WTC11 (cell line): ENCODE measurements at regions not wholly inside any gene's neighbourhood (a gene's known extent, or its start where the extent isn't known, plus 50 kb on each side); places are given as distances from the start of the nearest gene placed in this dataset.

Source experiments
- ATAC-seq: fragments of 200-7000 bp; cut with Tn5 transposase; 2 replicates; pipeline ENCODE4 v1.10.0; 2021; ENCODE audit warnings: mild to moderate bottlenecking, moderate library complexity
- CTCF ChIA-PET: fragments of 300-600 bp; sonication (Branson Sonifier 250); formaldehyde crosslinking; loops from one replicate; lab custom pipeline; 2021; ENCODE audit warnings: antibody characterized with exemption; lab: Charles Lee
- POLR2A ChIA-PET: fragments of 350-600 bp; sonication (Branson Sonifier 250); formaldehyde crosslinking; loops from one replicate; lab custom pipeline; 2021; ENCODE audit warnings: antibody characterized with exemption; lab: Charles Lee
- DNase-seq: peaks from one replicate; pipeline ENCODE4 v3.0.0; 2021; ENCODE audit warnings: low spot score
- H3K27ac Mint-ChIP-seq: 2 replicates; pipeline ENCODE4 v1.8.0; 2021; ENCODE audit warnings: mixed read lengths
- H3K27me3 Mint-ChIP-seq: 2 replicates; pipeline ENCODE4 v1.8.0; 2021; ENCODE audit warnings: low read depth, mild to moderate bottlenecking, moderate library complexity, mixed read lengths
- H3K36me3 Mint-ChIP-seq: 2 replicates; pipeline ENCODE4 v1.8.0; 2021; ENCODE audit warnings: mixed read lengths
- H3K4me1 Mint-ChIP-seq: 2 replicates; pipeline ENCODE4 v1.8.0; 2022; ENCODE audit warnings: mixed read lengths
- H3K4me3 Mint-ChIP-seq: 2 replicates; pipeline ENCODE4 v1.8.0; 2021; ENCODE audit warnings: mild to moderate bottlenecking, moderate library complexity, mixed read lengths
- H3K9me3 Mint-ChIP-seq: 2 replicates; pipeline ENCODE4 v1.8.0; 2021; ENCODE audit warnings: mixed read lengths
- ATF2 ChIP-seq: sonication (generic); formaldehyde crosslinking; IDR thresholded peaks from 2 replicates; pipeline ENCODE4 v1.8.1; 2022; ENCODE audit warnings: low read depth, missing genetic modification reagents, borderline replicate concordance
- ATF6 ChIP-seq: sonication (generic); formaldehyde crosslinking; IDR thresholded peaks from 2 replicates; pipeline ENCODE4 v1.8.1; 2023; ENCODE audit warnings: mild to moderate bottlenecking, missing genetic modification reagents
- E2F5 ChIP-seq: sonication (generic); formaldehyde crosslinking; IDR thresholded peaks from 2 replicates; pipeline ENCODE4 v1.8.1; 2022; ENCODE audit warnings: mild to moderate bottlenecking, moderate library complexity, missing genetic modification reagents
- FOXP4 ChIP-seq: sonication (generic); formaldehyde crosslinking; IDR thresholded peaks from 2 replicates; pipeline ENCODE4 v1.8.0; 2022; ENCODE audit warnings: mild to moderate bottlenecking, missing genetic modification reagents
- HMGA2 ChIP-seq: fragments of 250-450 bp; sonication (Bioruptor Pico); IDR thresholded peaks from 2 replicates; pipeline ENCODE4 v1.4.0; 2021; ENCODE audit warnings: mild to moderate bottlenecking, moderate library complexity
- HMGXB4 ChIP-seq: sonication (generic); formaldehyde crosslinking; IDR thresholded peaks from 2 replicates; pipeline ENCODE4 v1.8.1; 2023; ENCODE audit warnings: mild to moderate bottlenecking, moderate library complexity, missing genetic modification reagents
- IRF2 ChIP-seq: sonication (generic); formaldehyde crosslinking; IDR thresholded peaks from 2 replicates; pipeline ENCODE4 v1.8.0; 2022; ENCODE audit warnings: low read depth, missing genetic modification reagents, borderline replicate concordance
- JAZF1 ChIP-seq: fragments of 250-450 bp; sonication (Bioruptor Pico); IDR thresholded peaks from 2 replicates; pipeline ENCODE4 v1.9.0; 2021; ENCODE audit warnings: moderate library complexity, mild to moderate bottlenecking, inconsistent platforms
- MXD4 ChIP-seq: fragments of 250-450 bp; sonication (Bioruptor Pico); IDR thresholded peaks from 2 replicates; pipeline ENCODE4 v1.8.0; 2021; ENCODE audit warnings: mild to moderate bottlenecking, moderate library complexity, borderline replicate concordance
- MYBL2 ChIP-seq: sonication (generic); formaldehyde crosslinking; IDR thresholded peaks from 2 replicates; pipeline ENCODE4 v1.8.1; 2023; ENCODE audit warnings: mild to moderate bottlenecking, moderate library complexity, missing genetic modification reagents
- ZNF416 ChIP-seq: fragments of 250-450 bp; sonication (Bioruptor Pico); IDR thresholded peaks from 2 replicates; pipeline ENCODE4 v1.9.0; 2021; ENCODE audit warnings: mild to moderate bottlenecking, inconsistent platforms
- ZNF423 ChIP-seq: fragments of 250-450 bp; sonication (Bioruptor Pico); IDR thresholded peaks from 2 replicates; pipeline ENCODE4 v2.1.2; 2022; ENCODE audit warnings: mild to moderate bottlenecking, moderate library complexity
- ZNF425 ChIP-seq: fragments of 250-450 bp; sonication (Bioruptor Pico); conservative IDR thresholded peaks from 2 replicates; pipeline ENCODE4 v1.9.0; 2021; ENCODE audit warnings: mild to moderate bottlenecking
- TF ChIP-seq, protein P1 (sequence below): sonication (generic); formaldehyde crosslinking; IDR thresholded peaks from 2 replicates; pipeline ENCODE4 v1.8.1; 2023; ENCODE audit warnings: mild to moderate bottlenecking, missing genetic modification reagents, borderline replicate concordance
- TF ChIP-seq, protein P2 (sequence below): sonication (generic); formaldehyde crosslinking; IDR thresholded peaks from 2 replicates; pipeline ENCODE4 v1.8.0; 2023; ENCODE audit warnings: missing genetic modification reagents

DNA sequence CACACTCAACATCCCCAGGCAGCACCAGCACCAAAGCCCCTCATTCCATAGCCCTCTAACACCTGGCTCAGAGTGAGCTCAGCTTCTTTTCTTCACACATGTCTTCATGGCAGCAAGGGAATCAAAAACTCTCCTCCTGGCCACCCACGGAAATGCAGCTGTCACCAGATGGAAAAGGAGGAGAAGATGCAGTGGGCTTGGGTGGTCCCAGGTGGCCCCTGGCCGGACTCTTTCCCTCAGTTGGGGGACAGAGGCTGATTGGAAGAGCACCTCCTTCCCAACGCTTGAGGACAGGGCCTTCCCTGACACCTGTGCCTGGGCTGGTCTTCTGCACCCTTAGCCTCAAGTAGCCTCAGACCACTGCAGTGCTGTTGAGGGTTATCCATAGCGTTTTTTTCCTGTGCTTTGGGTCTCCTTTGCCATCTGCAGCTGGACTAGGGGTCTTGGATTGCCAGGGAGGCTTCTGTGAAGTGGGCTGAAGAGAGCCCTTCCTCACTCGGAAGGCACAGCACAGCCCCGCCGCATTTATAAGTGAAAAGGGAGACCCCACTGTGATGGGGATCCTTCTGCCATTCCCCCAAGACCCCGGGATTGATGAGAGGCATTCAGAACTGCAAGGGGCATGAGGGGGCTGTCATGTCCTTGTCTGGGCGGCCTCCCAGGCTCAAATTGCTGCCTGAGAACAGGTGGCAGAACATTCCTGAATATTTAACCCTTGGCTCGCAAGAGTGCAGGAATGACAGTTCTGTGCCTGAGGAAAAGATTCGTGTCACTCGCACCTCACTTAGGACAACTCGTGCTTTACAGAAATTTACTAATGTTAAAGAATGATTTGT lies 200.0 kb downstream of the AUH start (continued):
- TF ChIP-seq ZNF425 (CRISPR knock-in tag) (no peak), MXD4 (CRISPR knock-in tag) (no peak), ATF6 (CRISPR knock-in tag) (no peak), HMGXB4 (CRISPR knock-in tag) (no peak)

GRCh38 chr9:91162311-91162710 lies 199.4 kb downstream of the AUH start:
- no peaks in the 10 kb centered on the region for H3K36me3 Mint-ChIP-seq
- TF ChIP-seq HMGA2 (CRISPR knock-in tag) (no peak), ZNF423 (CRISPR knock-in tag) (no peak), ZNF425 (CRISPR knock-in tag) (no peak), FOXP4 (CRISPR knock-in tag) (no peak), MYBL2 (no peak), JAZF1 (CRISPR knock-in tag) (no peak), ZNF416 (CRISPR knock-in tag) (no peak), E2F5 (no peak), IRF2 (CRISPR knock-in tag) (no peak), ATF2 (CRISPR knock-in tag) (no peak)
- TF ChIP-seq, protein P1, sequence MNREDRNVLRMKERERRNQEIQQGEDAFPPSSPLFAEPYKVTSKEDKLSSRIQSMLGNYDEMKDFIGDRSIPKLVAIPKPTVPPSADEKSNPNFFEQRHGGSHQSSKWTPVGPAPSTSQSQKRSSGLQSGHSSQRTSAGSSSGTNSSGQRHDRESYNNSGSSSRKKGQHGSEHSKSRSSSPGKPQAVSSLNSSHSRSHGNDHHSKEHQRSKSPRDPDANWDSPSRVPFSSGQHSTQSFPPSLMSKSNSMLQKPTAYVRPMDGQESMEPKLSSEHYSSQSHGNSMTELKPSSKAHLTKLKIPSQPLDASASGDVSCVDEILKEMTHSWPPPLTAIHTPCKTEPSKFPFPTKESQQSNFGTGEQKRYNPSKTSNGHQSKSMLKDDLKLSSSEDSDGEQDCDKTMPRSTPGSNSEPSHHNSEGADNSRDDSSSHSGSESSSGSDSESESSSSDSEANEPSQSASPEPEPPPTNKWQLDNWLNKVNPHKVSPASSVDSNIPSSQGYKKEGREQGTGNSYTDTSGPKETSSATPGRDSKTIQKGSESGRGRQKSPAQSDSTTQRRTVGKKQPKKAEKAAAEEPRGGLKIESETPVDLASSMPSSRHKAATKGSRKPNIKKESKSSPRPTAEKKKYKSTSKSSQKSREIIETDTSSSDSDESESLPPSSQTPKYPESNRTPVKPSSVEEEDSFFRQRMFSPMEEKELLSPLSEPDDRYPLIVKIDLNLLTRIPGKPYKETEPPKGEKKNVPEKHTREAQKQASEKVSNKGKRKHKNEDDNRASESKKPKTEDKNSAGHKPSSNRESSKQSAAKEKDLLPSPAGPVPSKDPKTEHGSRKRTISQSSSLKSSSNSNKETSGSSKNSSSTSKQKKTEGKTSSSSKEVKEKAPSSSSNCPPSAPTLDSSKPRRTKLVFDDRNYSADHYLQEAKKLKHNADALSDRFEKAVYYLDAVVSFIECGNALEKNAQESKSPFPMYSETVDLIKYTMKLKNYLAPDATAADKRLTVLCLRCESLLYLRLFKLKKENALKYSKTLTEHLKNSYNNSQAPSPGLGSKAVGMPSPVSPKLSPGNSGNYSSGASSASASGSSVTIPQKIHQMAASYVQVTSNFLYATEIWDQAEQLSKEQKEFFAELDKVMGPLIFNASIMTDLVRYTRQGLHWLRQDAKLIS (CRISPR knock-in tag): no peak
- TF ChIP-seq, protein P2, sequence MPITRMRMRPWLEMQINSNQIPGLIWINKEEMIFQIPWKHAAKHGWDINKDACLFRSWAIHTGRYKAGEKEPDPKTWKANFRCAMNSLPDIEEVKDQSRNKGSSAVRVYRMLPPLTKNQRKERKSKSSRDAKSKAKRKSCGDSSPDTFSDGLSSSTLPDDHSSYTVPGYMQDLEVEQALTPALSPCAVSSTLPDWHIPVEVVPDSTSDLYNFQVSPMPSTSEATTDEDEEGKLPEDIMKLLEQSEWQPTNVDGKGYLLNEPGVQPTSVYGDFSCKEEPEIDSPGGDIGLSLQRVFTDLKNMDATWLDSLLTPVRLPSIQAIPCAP (CRISPR knock-in tag): no peak

More at GRCh38 chr9:91162311-91162710, 199.4 kb downstream of the AUH start:
- ChIA-PET CTCF (no interaction called here), POLR2A (no interaction called here)
- Mint-ChIP-seq H3K4me1 (peaks cover 33% of the 10 kb centered on the region), H3K27ac (no peak overlapping the region), H3K4me3 (no peak overlapping the region), H3K9me3 (no peaks in the 10 kb centered on the region), H3K27me3 (0 out of 2 replicates have a peak, but pooled peaks cover 4% of the 10 kb centered on the region)
- ATAC-seq (no peak), DNase-seq (no peak)
